CD14-positive monocyte (primary cell): ENCODE measurements at regions not wholly inside any gene's neighbourhood (a gene's known extent, or its start where the extent isn't known, plus 50 kb on each side); places are given as distances from the start of the nearest gene placed in this dataset.

Experiments
- DNase-seq, 3 donors: peaks; one replicate each; pipeline ENCODE4 v3.0.0-alpha.2; 2011 to 2022
- H2AFZ ChIP-seq: 2 replicates; pipeline ENCODE4 v1.6.0; 2012; ENCODE audit warnings: mild to moderate bottlenecking, low read depth, low read length, inconsistent platforms; ENCODE audit not compliant: insufficient read depth, poor library complexity, severe bottlenecking
- H3K27ac ChIP-seq, 2 donors: 1 replicate in 1 of 2; 2 replicates in 1 of 2; pipeline ENCODE4 v1.5.1; 2012 to 2013; ENCODE audit warnings: low read length in 2 of 2, control low read depth in 1 of 2, inconsistent platforms in 1 of 2, low read depth in 1 of 2, mild to moderate bottlenecking in 1 of 2
- H3K27me3 ChIP-seq, 2 donors: one replicate each; pipeline versions ENCODE4 v1.6.0 to v1.6.1; 2011 to 2013; ENCODE audit warnings: low read length in 2 of 2; ENCODE audit not compliant: control insufficient read depth in 2 of 2, insufficient read depth in 2 of 2
- H3K36me3 ChIP-seq, 2 donors: replicated peaks in 1 of 2; 1 replicate in 1 of 2; 2 replicates in 1 of 2; pipeline versions ENCODE4 v1.5.1 to v1.6.1; 2012 to 2013; ENCODE audit warnings: low read length in 2 of 2, control low read depth in 1 of 2, inconsistent platforms in 1 of 2, mild to moderate bottlenecking in 1 of 2; ENCODE audit not compliant: insufficient read depth in 2 of 2, control insufficient read depth in 1 of 2
- H3K4me1 ChIP-seq, 2 donors: 1 replicate in 1 of 2; 2 replicates in 1 of 2; pipeline versions ENCODE4 v1.5.1 to v1.6.1; 2012 to 2013; ENCODE audit warnings: low read length in 2 of 2, control low read depth in 1 of 2, inconsistent platforms in 1 of 2, mild to moderate bottlenecking in 1 of 2, moderate library complexity in 1 of 2; ENCODE audit not compliant: insufficient read depth in 2 of 2, control insufficient read depth in 1 of 2
- H3K4me2 ChIP-seq: replicated peaks from 2 replicates; pipeline ENCODE3; 2012; ENCODE audit warnings: low read length, moderate library complexity, mild to moderate bottlenecking; ENCODE audit not compliant: poor library complexity, severe bottlenecking; ENCODE audit errors: extremely low read depth
- H3K4me3 ChIP-seq, 3 experiments: fragments of 200-600 bp in 1 of 3; sonication (generic) in 1 of 3; replicated peaks in 1 of 3; 1 replicate in 2 of 3; 2 replicates in 1 of 3; pipeline ENCODE4 v1.5.1; 2011 to 2013; ENCODE audit warnings: low read length in 3 of 3, mild to moderate bottlenecking in 3 of 3, control low read depth in 2 of 3, low read depth in 2 of 3, inconsistent platforms in 1 of 3, moderate library complexity in 1 of 3
- H3K79me2 ChIP-seq: 2 replicates; pipeline ENCODE4 v1.6.0; 2012; ENCODE audit warnings: mild to moderate bottlenecking, control low read depth, inconsistent platforms, low read length, moderate library complexity; ENCODE audit not compliant: insufficient read depth
- H3K9ac ChIP-seq: 2 replicates; pipeline ENCODE4 v1.6.0; 2017; ENCODE audit warnings: low read length, mild to moderate bottlenecking; ENCODE audit not compliant: insufficient read depth, poor library complexity, severe bottlenecking
- H3K9me3 ChIP-seq, 2 donors: replicated peaks in 1 of 2; 1 replicate in 1 of 2; 2 replicates in 1 of 2; pipeline versions ENCODE4 v1.5.1 to v1.6.1; 2012 to 2013; ENCODE audit warnings: low read length in 2 of 2, control low read depth in 1 of 2; ENCODE audit not compliant: control insufficient read depth in 1 of 2, insufficient read depth in 1 of 2
- H4K20me1 ChIP-seq: 2 replicates; pipeline ENCODE4 v1.6.0; 2012; ENCODE audit warnings: mild to moderate bottlenecking, low read length, control low read depth, moderate library complexity; ENCODE audit not compliant: insufficient read depth
- H3K27ac Mint-ChIP-seq, 7 donors: one replicate each; pipeline ENCODE4 v1.8.0; 2020; ENCODE audit warnings: mild to moderate bottlenecking in 7 of 7, mixed read lengths in 7 of 7, moderate library complexity in 6 of 7, inconsistent platforms in 2 of 7
- H3K27me3 Mint-ChIP-seq, 3 donors: one replicate each; pipeline ENCODE4 v1.8.0; 2021 to 2022; ENCODE audit warnings: low read depth in 3 of 3, mild to moderate bottlenecking in 3 of 3, mixed read lengths in 3 of 3, moderate library complexity in 3 of 3, inconsistent platforms in 1 of 3
- H3K36me3 Mint-ChIP-seq, 2 donors: one replicate each; pipeline ENCODE4 v1.8.0; 2020; ENCODE audit warnings: mixed read lengths in 2 of 2, inconsistent platforms in 1 of 2, mild to moderate bottlenecking in 1 of 2
- H3K4me1 Mint-ChIP-seq: one replicate; pipeline ENCODE4 v1.8.0; 2020; ENCODE audit warnings: mild to moderate bottlenecking, mixed read lengths
- H3K4me3 Mint-ChIP-seq, 2 donors: one replicate each; pipeline ENCODE4 v1.8.0; 2020; ENCODE audit warnings: mild to moderate bottlenecking in 2 of 2, mixed read lengths in 2 of 2, moderate library complexity in 1 of 2
- H3K9me3 Mint-ChIP-seq, 7 donors: one replicate each; pipeline ENCODE4 v1.8.0; 2020 to 2022; ENCODE audit warnings: mixed read lengths in 7 of 7, mild to moderate bottlenecking in 6 of 7, moderate library complexity in 6 of 7, inconsistent platforms in 2 of 7
- CTCF ChIP-seq: fragments of 200-600 bp; IDR thresholded peaks from one replicate; pipeline ENCODE4 v1.8.0; 2022; ENCODE audit warnings: antibody characterized with exemption, mild to moderate bottlenecking
- WGBS: methylation state at CpG from one replicate; pipeline ENCODE4 v1.1.5; 2013; ENCODE audit warnings: missing lambda C conversion rate; ENCODE audit not compliant: insufficient coverage; 5-methylcytosine and 5-hydroxymethylcytosine counted together
- intact Hi-C, 2 donors: fragments of 100-400 bp; cut with micrococcal nuclease; formaldehyde crosslinking; loops; one replicate each; pipeline versions ENCODE4 v1.15.0 to v1.15.1; 2023

DNA sequence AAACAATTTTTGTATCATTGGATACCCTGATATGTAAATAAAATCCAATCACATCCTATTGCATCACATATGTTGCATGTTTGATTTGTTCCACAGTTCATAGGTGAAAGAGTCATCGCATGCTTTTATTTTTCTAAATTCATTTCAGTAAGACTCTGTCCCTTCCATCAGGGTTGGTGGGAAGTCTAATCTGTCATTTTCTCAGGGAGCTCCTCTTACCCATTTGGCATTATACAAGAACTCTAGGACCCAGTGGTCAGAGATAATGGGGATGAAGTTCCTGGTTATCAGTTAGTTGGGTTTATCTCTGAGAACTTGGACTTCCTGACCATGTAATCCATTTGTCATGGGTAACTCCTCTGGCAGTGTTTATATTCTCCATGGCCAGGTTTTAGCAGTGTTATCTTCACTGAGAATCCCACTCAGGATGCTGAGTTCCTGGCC, 227.1 kb upstream of the JADE1 start:
- no peaks in the 10 kb centered on the region for H3K9me3 ChIP-seq
- no peak overlapping the region for H3K4me3 ChIP-seq
- no peaks in the 10 kb centered on the region for H3K4me1 ChIP-seq
- H4K20me1 ChIP-seq, result no peaks in the 10 kb centered on the region
- no peak overlapping the region for H3K9ac ChIP-seq
- Mint-ChIP-seq H3K36me3 (no peaks in the 10 kb centered on the region), H3K27ac (no peak overlapping the region), H3K27me3 (peaks cover 1 to 4% (median 3%) of the 10 kb centered on the region in 3 donors), H3K4me1 (no peaks in the 10 kb centered on the region), H3K9me3 (peaks cover 0 to 2% (median 0%) of the 10 kb centered on the region in 7 donors), H3K4me3 (no peak overlapping the region)
- H2AFZ ChIP-seq, result no peak overlapping the region
- H3K79me2 ChIP-seq, result no peaks in the 10 kb centered on the region
- H3K36me3 ChIP-seq, result no peaks in the 10 kb centered on the region
- no peak overlapping the region for H3K4me2 ChIP-seq
- intact Hi-C loops, result no loop called here
- H3K27me3 ChIP-seq, result no peaks in the 10 kb centered on the region
- no peak for DNase-seq
- TF ChIP-seq CTCF, result no peak
- no peak overlapping the region for H3K27ac ChIP-seq
- no CpG with 5 or more reads among the region's 1 CpG for WGBS

DNA sequence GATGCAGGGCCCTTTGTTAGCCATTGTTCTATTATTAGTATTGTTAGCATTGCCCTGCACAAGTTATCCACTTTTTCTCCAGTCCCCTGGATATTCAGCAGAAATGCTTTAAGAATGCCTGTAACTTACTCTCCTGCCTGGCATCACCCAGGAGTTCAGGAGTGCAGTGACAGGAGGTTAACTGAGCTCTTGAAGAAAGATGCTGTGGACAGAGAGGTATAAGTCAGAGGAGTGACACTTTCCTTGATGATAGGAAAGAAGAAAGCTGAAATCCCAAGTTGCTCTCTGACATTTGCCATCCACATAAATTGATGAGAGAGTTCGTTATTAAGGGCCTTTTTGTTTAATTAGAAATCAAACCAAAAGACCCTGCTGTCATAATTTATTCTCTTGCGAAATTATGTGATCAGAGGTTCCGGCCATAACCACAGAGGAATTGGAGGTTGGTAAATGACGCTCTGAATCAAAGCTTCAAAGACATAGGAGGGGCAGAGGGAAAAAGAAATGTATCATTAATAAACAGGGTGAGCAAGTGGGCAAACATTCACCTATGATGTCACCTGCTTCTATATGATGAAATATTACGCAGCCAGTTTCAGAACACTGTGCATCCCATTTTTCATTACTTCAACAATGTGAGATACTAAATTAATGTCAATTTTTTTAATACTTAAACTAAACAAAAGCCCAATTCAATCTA, 230.2 kb upstream of the JADE1 start:
- H3K4me1 ChIP-seq, result no peaks in the 10 kb centered on the region
- Mint-ChIP-seq H3K4me1 (no peaks in the 10 kb centered on the region), H3K27ac (no peak overlapping the region), H3K36me3 (no peaks in the 10 kb centered on the region), H3K4me3 (no peak overlapping the region), H3K27me3 (peaks cover 1 to 4% (median 2%) of the 10 kb centered on the region in 3 donors), H3K9me3 (peaks cover 0 to 2% (median 0%) of the 10 kb centered on the region in 7 donors)
- no peak overlapping the region for H3K4me2 ChIP-seq
- no peak overlapping the region for H3K4me3 ChIP-seq
- no peak for TF ChIP-seq CTCF
- H3K9ac ChIP-seq, result no peak overlapping the region
- H3K36me3 ChIP-seq, result no peaks in the 10 kb centered on the region
- no peaks in the 10 kb centered on the region for H3K9me3 ChIP-seq
- no peak for DNase-seq
- H3K79me2 ChIP-seq, result no peaks in the 10 kb centered on the region
- H2AFZ ChIP-seq, result no peak overlapping the region
- intact Hi-C loops, result no loop called here
- no peaks in the 10 kb centered on the region for H3K27me3 ChIP-seq
- WGBS, result no CpG with 5 or more reads among the region's 5 CpGs
- no peaks in the 10 kb centered on the region for H4K20me1 ChIP-seq
- no peak overlapping the region for H3K27ac ChIP-seq
